ENCODE measurements at regions not wholly inside any gene's neighbourhood (a gene's known extent, or its start where the extent isn't known, plus 50 kb on each side); places are given as distances from the start of the nearest gene placed in this dataset.
"Not testable (repeated sequence)": the region's sequence is repeated elsewhere in the genome, so short reads cannot be mapped to it uniquely, and the experiment has no call there.

GRCh38 chr1:184184614-184185013 lies 133.1 kb downstream of the TSEN15 start:
- DNase-seq = not testable (repeated sequence)

GRCh38 chr1:184185347-184185746 lies 133.8 kb downstream of the TSEN15 start:
- DNase-seq = no peak

- DNase-seq = no peak
Observed at GRCh38 chr1:184186167-184186566, 134.6 kb downstream of the TSEN15 start.

- DNase-seq = no peak
Observed at GRCh38 chr1:184187097-184187496, 135.6 kb downstream of the TSEN15 start.

GRCh38 chr1:184188037-184188436 lies 136.5 kb downstream of the TSEN15 start:
- no peak for DNase-seq

GRCh38 chr1:184189361-184189760 lies 137.8 kb downstream of the TSEN15 start:
- DNase-seq = no peak

- DNase-seq = no peak
Observed at GRCh38 chr1:184190616-184191015, 139.1 kb downstream of the TSEN15 start.

- DNase-seq = no peak
Observed at GRCh38 chr1:184191181-184191621, 139.7 kb downstream of the TSEN15 start.

GRCh38 chr1:184192796-184193195 lies 141.3 kb downstream of the TSEN15 start:
- DNase-seq = no peak

- no peak for DNase-seq
Observed at GRCh38 chr1:184193451-184193850, 141.9 kb downstream of the TSEN15 start.

GRCh38 chr1:184194236-184194635 lies 142.7 kb downstream of the TSEN15 start:
- no peak for DNase-seq

- not testable (repeated sequence) for DNase-seq
Observed at GRCh38 chr1:184195722-184196121, 144.2 kb downstream of the TSEN15 start.

GRCh38 chr1:184197831-184198230 lies 146.3 kb downstream of the TSEN15 start:
- DNase-seq = no peak

GRCh38 chr1:184199036-184199435 lies 147.5 kb downstream of the TSEN15 start:
- no peak for DNase-seq

- no peak for DNase-seq
Observed at GRCh38 chr1:184199438-184200085, 148.0 kb downstream of the TSEN15 start.

GRCh38 chr1:184208622-184209021 lies 157.1 kb downstream of the TSEN15 start:
- no peak for DNase-seq

GRCh38 chr1:184210031-184210430 lies 158.5 kb downstream of the TSEN15 start:
- no peak for DNase-seq

- no peak for DNase-seq
Observed at GRCh38 chr1:184210862-184211261, 159.3 kb downstream of the TSEN15 start.

GRCh38 chr1:184212649-184213314 lies 161.3 kb downstream of the TSEN15 start:
- no peak for DNase-seq

GRCh38 chr1:184214128-184214527 lies 162.6 kb downstream of the TSEN15 start:
- DNase-seq = no peak

- DNase-seq = no peak
Observed at GRCh38 chr1:184215274-184215925, 163.9 kb downstream of the TSEN15 start.

- no peak for DNase-seq
Observed at GRCh38 chr1:184218458-184219075, 167.0 kb downstream of the TSEN15 start.

- DNase-seq = no peak
Observed at GRCh38 chr1:184219414-184219813, 167.4 kb upstream of the C1orf21 start.

- DNase-seq = no peak
Observed at GRCh38 chr1:184219883-184220282, 166.9 kb upstream of the C1orf21 start.

Measured in NCI-H146 (cell line).